GM18511 (cell line): ENCODE measurements at regions not wholly inside any gene's neighbourhood (a gene's known extent, or its start where the extent isn't known, plus 50 kb on each side); places are given as distances from the start of the nearest gene placed in this dataset.

ENCODE experiments used
- ATAC-seq: cut with Tn5 transposase; IDR thresholded peaks from one replicate; pipeline ENCODE4 v1.9.1; 2021; ENCODE audit warnings: mild to moderate bottlenecking, moderate library complexity; ENCODE audit not compliant: unreplicated experiment

- ATAC-seq, result no peak
Measured at GRCh38 chr12:21713133-21713532, 55.5 kb upstream of the LDHB start.

- peak; percentile 72 for ATAC-seq
Measured at GRCh38 chr12:21710958-21711775, 53.5 kb upstream of the LDHB start.
